ENCODE measurements at regions not wholly inside any gene's neighbourhood (a gene's known extent, or its start where the extent isn't known, plus 50 kb on each side); places are given as distances from the start of the nearest gene placed in this dataset.

DNA sequence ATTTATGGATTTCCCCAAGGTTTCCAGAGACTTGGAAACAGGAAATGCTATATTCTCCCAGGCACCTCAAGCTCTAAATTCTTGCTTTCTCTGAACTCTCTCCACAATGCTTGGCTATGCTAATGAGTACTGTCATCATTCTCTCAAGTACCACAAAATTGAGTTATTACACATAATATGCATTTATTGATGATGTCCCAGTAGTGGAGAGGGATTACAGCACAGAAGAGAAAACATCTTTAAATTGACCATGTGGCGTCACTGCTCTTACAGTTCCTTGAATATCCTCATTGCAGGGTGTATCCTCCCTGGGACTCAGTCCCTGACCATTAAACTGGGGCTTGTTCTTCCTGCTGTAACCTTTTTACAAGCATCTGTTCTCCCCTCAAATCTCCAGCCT, 681.1 kb upstream of the FANCL start:
- BruUV-seq (replicated peaks), result no TSS peak
- TF ChIP-seq TCF7L2 (IDR thresholded peaks at IDR 0.05; ENCODE audit: low read depth, low read length) (no peak), SIN3A (IDR thresholded peaks at IDR 0.05; ENCODE audit: borderline replicate concordance, insufficient read depth, low read depth, low read length) (no peak)
- ATAC-seq, result no peak
- no peaks in the 10 kb centered on the region for H3K9me3 ChIP-seq (ENCODE audit: control insufficient read depth, insufficient read depth, low read depth, low read length)
- H3K36me3 ChIP-seq (ENCODE audit: control insufficient read depth, insufficient read depth, low read length), result no peaks in the 10 kb centered on the region
- no peak for DNase-seq (ENCODE audit: low read depth, low spot score)
- ChIA-PET CTCF (no interaction called here), POLR2A (no interaction called here)
- no peaks in the 10 kb centered on the region for H3K27me3 ChIP-seq (ENCODE audit: control insufficient read depth, insufficient read depth, low read length)
- H3K4me1 ChIP-seq (ENCODE audit: control insufficient read depth, insufficient read depth, low read length), result no peaks in the 10 kb centered on the region
- H3K27ac ChIP-seq (ENCODE audit: low read length), result no peak overlapping the region
- intact Hi-C loops (cut with micrococcal nuclease; ENCODE audit: unreplicated experiment), result no loop called here
- in situ Hi-C loops (cut with HindIII; ENCODE audit: low pct_unique_long_range_greater_than_20kb, low sequenced_read_pairs), result no loop called here
- H3K4me3 ChIP-seq (ENCODE audit: low read depth in 2 of 2, low read length in 2 of 2), result no peak overlapping the region

DNA sequence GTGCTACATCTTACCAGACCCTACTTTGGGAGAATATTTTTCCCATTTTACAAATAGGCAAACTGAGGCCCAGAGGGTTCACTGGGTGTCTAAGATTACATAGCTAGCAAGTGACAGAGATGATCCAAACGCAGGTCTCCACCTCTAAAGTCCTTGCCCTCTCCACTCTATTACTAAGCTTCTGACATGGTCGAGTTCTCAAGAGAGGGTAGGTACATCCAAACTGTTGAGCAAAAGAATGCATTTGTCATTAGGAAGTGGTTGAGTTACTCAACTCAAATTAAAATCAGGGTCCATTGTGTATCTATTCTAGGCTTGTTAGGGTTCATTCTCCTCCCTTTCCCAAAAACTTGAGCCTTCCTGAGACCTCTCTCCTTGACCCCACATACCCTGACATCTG, 680.6 kb upstream of the FANCL start:
- Histone ChIP-seq H3K4me3 (ENCODE audit: low read depth in 2 of 2, low read length in 2 of 2) (no peak overlapping the region), H3K4me1 (ENCODE audit: control insufficient read depth, insufficient read depth, low read length) (no peaks in the 10 kb centered on the region), H3K9me3 (ENCODE audit: control insufficient read depth, insufficient read depth, low read depth, low read length) (no peaks in the 10 kb centered on the region), H3K27ac (ENCODE audit: low read length) (no peak overlapping the region), H3K36me3 (ENCODE audit: control insufficient read depth, insufficient read depth, low read length) (no peaks in the 10 kb centered on the region), H3K27me3 (ENCODE audit: control insufficient read depth, insufficient read depth, low read length) (no peaks in the 10 kb centered on the region)
- no peak for ATAC-seq
- no peak for TF ChIP-seq SIN3A (IDR thresholded peaks at IDR 0.05; ENCODE audit: borderline replicate concordance, insufficient read depth, low read depth, low read length)
- TF ChIP-seq, protein P1, sequence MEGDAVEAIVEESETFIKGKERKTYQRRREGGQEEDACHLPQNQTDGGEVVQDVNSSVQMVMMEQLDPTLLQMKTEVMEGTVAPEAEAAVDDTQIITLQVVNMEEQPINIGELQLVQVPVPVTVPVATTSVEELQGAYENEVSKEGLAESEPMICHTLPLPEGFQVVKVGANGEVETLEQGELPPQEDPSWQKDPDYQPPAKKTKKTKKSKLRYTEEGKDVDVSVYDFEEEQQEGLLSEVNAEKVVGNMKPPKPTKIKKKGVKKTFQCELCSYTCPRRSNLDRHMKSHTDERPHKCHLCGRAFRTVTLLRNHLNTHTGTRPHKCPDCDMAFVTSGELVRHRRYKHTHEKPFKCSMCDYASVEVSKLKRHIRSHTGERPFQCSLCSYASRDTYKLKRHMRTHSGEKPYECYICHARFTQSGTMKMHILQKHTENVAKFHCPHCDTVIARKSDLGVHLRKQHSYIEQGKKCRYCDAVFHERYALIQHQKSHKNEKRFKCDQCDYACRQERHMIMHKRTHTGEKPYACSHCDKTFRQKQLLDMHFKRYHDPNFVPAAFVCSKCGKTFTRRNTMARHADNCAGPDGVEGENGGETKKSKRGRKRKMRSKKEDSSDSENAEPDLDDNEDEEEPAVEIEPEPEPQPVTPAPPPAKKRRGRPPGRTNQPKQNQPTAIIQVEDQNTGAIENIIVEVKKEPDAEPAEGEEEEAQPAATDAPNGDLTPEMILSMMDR (IDR thresholded peaks at IDR 0.05), result no peak
- TF ChIP-seq, protein P2, sequence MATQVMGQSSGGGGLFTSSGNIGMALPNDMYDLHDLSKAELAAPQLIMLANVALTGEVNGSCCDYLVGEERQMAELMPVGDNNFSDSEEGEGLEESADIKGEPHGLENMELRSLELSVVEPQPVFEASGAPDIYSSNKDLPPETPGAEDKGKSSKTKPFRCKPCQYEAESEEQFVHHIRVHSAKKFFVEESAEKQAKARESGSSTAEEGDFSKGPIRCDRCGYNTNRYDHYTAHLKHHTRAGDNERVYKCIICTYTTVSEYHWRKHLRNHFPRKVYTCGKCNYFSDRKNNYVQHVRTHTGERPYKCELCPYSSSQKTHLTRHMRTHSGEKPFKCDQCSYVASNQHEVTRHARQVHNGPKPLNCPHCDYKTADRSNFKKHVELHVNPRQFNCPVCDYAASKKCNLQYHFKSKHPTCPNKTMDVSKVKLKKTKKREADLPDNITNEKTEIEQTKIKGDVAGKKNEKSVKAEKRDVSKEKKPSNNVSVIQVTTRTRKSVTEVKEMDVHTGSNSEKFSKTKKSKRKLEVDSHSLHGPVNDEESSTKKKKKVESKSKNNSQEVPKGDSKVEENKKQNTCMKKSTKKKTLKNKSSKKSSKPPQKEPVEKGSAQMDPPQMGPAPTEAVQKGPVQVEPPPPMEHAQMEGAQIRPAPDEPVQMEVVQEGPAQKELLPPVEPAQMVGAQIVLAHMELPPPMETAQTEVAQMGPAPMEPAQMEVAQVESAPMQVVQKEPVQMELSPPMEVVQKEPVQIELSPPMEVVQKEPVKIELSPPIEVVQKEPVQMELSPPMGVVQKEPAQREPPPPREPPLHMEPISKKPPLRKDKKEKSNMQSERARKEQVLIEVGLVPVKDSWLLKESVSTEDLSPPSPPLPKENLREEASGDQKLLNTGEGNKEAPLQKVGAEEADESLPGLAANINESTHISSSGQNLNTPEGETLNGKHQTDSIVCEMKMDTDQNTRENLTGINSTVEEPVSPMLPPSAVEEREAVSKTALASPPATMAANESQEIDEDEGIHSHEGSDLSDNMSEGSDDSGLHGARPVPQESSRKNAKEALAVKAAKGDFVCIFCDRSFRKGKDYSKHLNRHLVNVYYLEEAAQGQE (IDR thresholded peaks at IDR 0.05; ENCODE audit: insufficient read depth in 1 of 2, low read depth in 2 of 2, low read length in 1 of 2), result no peak
- no peak for TF ChIP-seq POLR2AphosphoS5 (IDR thresholded peaks at IDR 0.05; ENCODE audit: low read depth, low read length)
- TF ChIP-seq TCF7L2 (IDR thresholded peaks at IDR 0.05; ENCODE audit: low read depth, low read length), result no peak
- DNase-seq (ENCODE audit: low read depth, low spot score), result no peak
- intact Hi-C loops (cut with micrococcal nuclease; ENCODE audit: unreplicated experiment), result no loop called here
- in situ Hi-C loops (cut with HindIII; ENCODE audit: low pct_unique_long_range_greater_than_20kb, low sequenced_read_pairs), result no loop called here
- CTCF ChIA-PET, result no interaction called here
- no TSS peak for BruUV-seq (replicated peaks)
- POLR2A ChIA-PET, result no interaction called here

DNA sequence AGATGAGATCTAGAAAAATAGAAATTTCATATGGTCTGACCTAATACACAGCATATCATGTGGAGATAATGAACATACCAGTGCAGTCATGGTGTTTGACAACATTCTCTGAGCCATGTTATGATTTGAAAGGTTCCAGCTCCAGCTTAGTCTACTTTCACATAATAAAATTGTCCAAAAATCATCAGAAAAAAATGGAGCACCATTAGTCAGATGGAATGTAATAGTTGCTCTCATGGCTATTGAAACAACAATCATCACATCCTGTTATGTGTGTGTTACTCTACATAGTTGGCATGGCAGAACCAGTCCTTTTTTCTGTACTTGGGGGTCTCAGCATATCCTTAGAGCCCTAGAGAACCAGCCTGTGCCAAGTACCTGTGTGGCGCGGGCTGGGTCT, 678.9 kb upstream of the FANCL start:
- no peaks in the 10 kb centered on the region for H3K27me3 ChIP-seq (ENCODE audit: control insufficient read depth, insufficient read depth, low read length)
- ChIA-PET CTCF (no interaction called here), POLR2A (no interaction called here)
- DNase-seq (ENCODE audit: low read depth, low spot score), result no peak
- H3K36me3 ChIP-seq (ENCODE audit: control insufficient read depth, insufficient read depth, low read length), result no peaks in the 10 kb centered on the region
- no TSS peak for BruUV-seq (replicated peaks)
- ATAC-seq, result no peak
- H3K4me1 ChIP-seq (ENCODE audit: control insufficient read depth, insufficient read depth, low read length), result no peaks in the 10 kb centered on the region
- no peaks in the 10 kb centered on the region for H3K9me3 ChIP-seq (ENCODE audit: control insufficient read depth, insufficient read depth, low read depth, low read length)
- intact Hi-C loops (cut with micrococcal nuclease; ENCODE audit: unreplicated experiment), result no loop called here
- in situ Hi-C loops (cut with HindIII; ENCODE audit: low pct_unique_long_range_greater_than_20kb, low sequenced_read_pairs), result no loop called here
- H3K27ac ChIP-seq (ENCODE audit: low read length), result no peak overlapping the region
- no peak overlapping the region for H3K4me3 ChIP-seq (ENCODE audit: low read depth in 2 of 2, low read length in 2 of 2)
- TF ChIP-seq, protein P2 (IDR thresholded peaks at IDR 0.05; ENCODE audit: insufficient read depth in 1 of 2, low read depth in 2 of 2, low read length in 1 of 2), result no peak
- TF ChIP-seq, protein P1 (IDR thresholded peaks at IDR 0.05), result no peak
- TF ChIP-seq POLR2AphosphoS5 (IDR thresholded peaks at IDR 0.05; ENCODE audit: low read depth, low read length) (no peak), SIN3A (IDR thresholded peaks at IDR 0.05; ENCODE audit: borderline replicate concordance, insufficient read depth, low read depth, low read length) (no peak), TCF7L2 (IDR thresholded peaks at IDR 0.05; ENCODE audit: low read depth, low read length) (no peak)
